HL-60 (cell line): ENCODE measurements at regions not wholly inside any gene's neighbourhood (a gene's known extent, or its start where the extent isn't known, plus 50 kb on each side); places are given as distances from the start of the nearest gene placed in this dataset.

Experiments used
- DNase-seq, 2 experiments: peaks; one replicate each; pipeline ENCODE4 v3.0.0-alpha.2; 2010 to 2020; ENCODE audit warnings: low read depth in 1 of 2, low spot score in 1 of 2
- H3K27ac ChIP-seq: fragments of 250-450 bp; sonication (Bioruptor Pico); replicated peaks from 2 replicates; pipeline ENCODE4 v1.5.1; 2020; ENCODE audit warnings: mild to moderate bottlenecking, moderate library complexity
- H3K27me3 ChIP-seq: fragments of 250-450 bp; sonication (Bioruptor Pico); 2 replicates; pipeline ENCODE4 v1.5.1; 2021; ENCODE audit warnings: mild to moderate bottlenecking, moderate library complexity; ENCODE audit not compliant: insufficient read depth, poor library complexity, severe bottlenecking
- H3K4me3 ChIP-seq: replicated peaks from 2 replicates; pipeline ENCODE4 v1.5.1; 2011; ENCODE audit warnings: mild to moderate bottlenecking, control low read depth, low read length; ENCODE audit not compliant: insufficient read depth
- CTCF ChIP-seq: IDR thresholded peaks from one replicate; pipeline ENCODE4 v1.5.1; 2011; ENCODE audit warnings: low read length, control low read depth, inconsistent platforms; ENCODE audit not compliant: insufficient read depth
- GABPA ChIP-seq: IDR thresholded peaks from 2 replicates; pipeline ENCODE4 v1.6.1; 2012; ENCODE audit warnings: low read depth
- POLR2AphosphoS5 ChIP-seq: IDR thresholded peaks from 2 replicates; pipeline ENCODE4 v1.6.1; 2012; ENCODE audit warnings: low read depth
- SPI1 ChIP-seq: IDR thresholded peaks from 2 replicates; pipeline ENCODE4 v1.6.1; 2012; ENCODE audit warnings: low read depth, mild to moderate bottlenecking, borderline replicate concordance
- TF ChIP-seq, protein P1 (sequence below): IDR thresholded peaks from 2 replicates; pipeline ENCODE4 v1.6.1; 2012; ENCODE audit warnings: low read depth; ENCODE audit not compliant: insufficient replicate concordance

DNA sequence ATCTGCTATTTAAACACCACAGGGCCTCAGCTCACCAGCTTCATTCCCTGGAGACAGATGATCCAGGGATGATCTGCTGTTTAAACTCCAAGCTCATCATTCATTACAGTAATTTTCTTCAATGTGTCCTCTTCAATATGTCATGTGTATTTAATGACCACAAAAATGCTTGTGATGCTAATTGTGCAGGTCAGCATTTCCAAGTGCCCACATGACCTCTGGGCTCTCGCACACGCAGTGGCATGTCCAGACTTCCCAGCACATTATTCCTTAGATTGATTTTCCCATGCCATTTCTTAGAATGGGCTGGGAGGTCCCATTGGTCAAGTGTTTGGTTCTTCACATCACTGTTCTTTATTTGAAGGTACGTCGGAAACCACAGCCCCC lies 434.4 kb downstream of the HAO1 start:
- no peak for DNase-seq
- no peaks in the 10 kb centered on the region for H3K27me3 ChIP-seq
- TF ChIP-seq, protein P1, sequence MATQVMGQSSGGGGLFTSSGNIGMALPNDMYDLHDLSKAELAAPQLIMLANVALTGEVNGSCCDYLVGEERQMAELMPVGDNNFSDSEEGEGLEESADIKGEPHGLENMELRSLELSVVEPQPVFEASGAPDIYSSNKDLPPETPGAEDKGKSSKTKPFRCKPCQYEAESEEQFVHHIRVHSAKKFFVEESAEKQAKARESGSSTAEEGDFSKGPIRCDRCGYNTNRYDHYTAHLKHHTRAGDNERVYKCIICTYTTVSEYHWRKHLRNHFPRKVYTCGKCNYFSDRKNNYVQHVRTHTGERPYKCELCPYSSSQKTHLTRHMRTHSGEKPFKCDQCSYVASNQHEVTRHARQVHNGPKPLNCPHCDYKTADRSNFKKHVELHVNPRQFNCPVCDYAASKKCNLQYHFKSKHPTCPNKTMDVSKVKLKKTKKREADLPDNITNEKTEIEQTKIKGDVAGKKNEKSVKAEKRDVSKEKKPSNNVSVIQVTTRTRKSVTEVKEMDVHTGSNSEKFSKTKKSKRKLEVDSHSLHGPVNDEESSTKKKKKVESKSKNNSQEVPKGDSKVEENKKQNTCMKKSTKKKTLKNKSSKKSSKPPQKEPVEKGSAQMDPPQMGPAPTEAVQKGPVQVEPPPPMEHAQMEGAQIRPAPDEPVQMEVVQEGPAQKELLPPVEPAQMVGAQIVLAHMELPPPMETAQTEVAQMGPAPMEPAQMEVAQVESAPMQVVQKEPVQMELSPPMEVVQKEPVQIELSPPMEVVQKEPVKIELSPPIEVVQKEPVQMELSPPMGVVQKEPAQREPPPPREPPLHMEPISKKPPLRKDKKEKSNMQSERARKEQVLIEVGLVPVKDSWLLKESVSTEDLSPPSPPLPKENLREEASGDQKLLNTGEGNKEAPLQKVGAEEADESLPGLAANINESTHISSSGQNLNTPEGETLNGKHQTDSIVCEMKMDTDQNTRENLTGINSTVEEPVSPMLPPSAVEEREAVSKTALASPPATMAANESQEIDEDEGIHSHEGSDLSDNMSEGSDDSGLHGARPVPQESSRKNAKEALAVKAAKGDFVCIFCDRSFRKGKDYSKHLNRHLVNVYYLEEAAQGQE: no peak
- TF ChIP-seq SPI1 (no peak), POLR2AphosphoS5 (no peak), CTCF (no peak), GABPA (no peak)
- no peak overlapping the region for H3K27ac ChIP-seq
- H3K4me3 ChIP-seq: no peak overlapping the region

GRCh38 chr20:7516621-7517111 lies 423.6 kb downstream of the HAO1 start:
- Histone ChIP-seq H3K27ac (no peak overlapping the region), H3K27me3 (no peaks in the 10 kb centered on the region), H3K4me3 (no peak overlapping the region)
- TF ChIP-seq POLR2AphosphoS5 (no peak), CTCF (no peak), GABPA (no peak), SPI1 (no peak)
- TF ChIP-seq, protein P1: no peak
- DNase-seq: no peak

- Histone ChIP-seq H3K27me3 (no peaks in the 10 kb centered on the region), H3K27ac (no peak overlapping the region), H3K4me3 (no peak overlapping the region)
- TF ChIP-seq SPI1: no peak
- TF ChIP-seq GABPA: no peak
- TF ChIP-seq, protein P1: no peak
- no peak for TF ChIP-seq CTCF
- no peak for TF ChIP-seq POLR2AphosphoS5
- no peak for DNase-seq
These were observed 419.9 kb downstream of the HAO1 start for GRCh38 chr20:7520361-7520760.
